Body of pancreas (tissue), 4 donors: ENCODE measurements at regions not wholly inside any gene's neighbourhood (a gene's known extent, or its start where the extent isn't known, plus 50 kb on each side); places are given as distances from the start of the nearest gene placed in this dataset.
A peak's percentile ranks its signal among the peaks of the same experiment; 100 is the strongest.
"Not testable (repeated sequence)": the region's sequence is repeated elsewhere in the genome, so short reads cannot be mapped to it uniquely, and the experiment has no call there.

Experiments
- ATAC-seq: fragments of 150-250 bp; one replicate; pipeline ENCODE4 v1.9.1; 2016
- DNase-seq, 4 donors: peaks; one replicate each; pipeline ENCODE4 v3.0.0-alpha.2; 2019
- H3K27ac ChIP-seq, 4 donors: fragments of 200-600 bp; sonication (generic); 1 replicate in 3 of 4; 2 replicates in 1 of 4; pipeline versions ENCODE4 v1.5.1 to v1.6.1; 2016 to 2019; ENCODE audit warnings: mild to moderate bottlenecking in 1 of 4, mixed read lengths in 1 of 4, moderate library complexity in 1 of 4
- H3K27me3 ChIP-seq, 2 donors: fragments of 200-600 bp; sonication (generic); one replicate each; pipeline ENCODE4 v1.6.0; 2016; ENCODE audit warnings: mild to moderate bottlenecking in 1 of 2
- H3K36me3 ChIP-seq, 2 donors: fragments of 200-600 bp; sonication (generic); replicated peaks in 1 of 2; 2 replicates each; pipeline ENCODE4 v1.5.1; 2016; ENCODE audit warnings: low read depth in 2 of 2; ENCODE audit not compliant: insufficient read depth in 1 of 2
- H3K4me1 ChIP-seq: fragments of 200-600 bp; sonication (generic); one replicate; pipeline ENCODE4 v1.6.0; 2016
- H3K4me3 ChIP-seq, 2 donors: fragments of 200-600 bp; sonication (generic); 1 replicate in 1 of 2; 2 replicates in 1 of 2; pipeline ENCODE4 v1.5.1; 2016 to 2019
- H3K9me3 ChIP-seq, 3 donors: fragments of 200-600 bp; sonication (generic); 1 replicate in 2 of 3; 2 replicates in 1 of 3; pipeline ENCODE4 v1.5.1; 2016
- POLR2A ChIP-seq, 3 donors: fragments of 450-650 bp; IDR thresholded peaks; one replicate each; pipeline ENCODE4 v1.6.1; 2016; ENCODE audit warnings: antibody characterized with exemption in 3 of 3, mild to moderate bottlenecking in 2 of 3
- WGBS, 2 donors: methylation state at CpG; one replicate each; pipeline ENCODE4 v1.1.5; 2017; 5-methylcytosine and 5-hydroxymethylcytosine counted together
- intact Hi-C: fragments of 100-400 bp; cut with DNase I; formaldehyde crosslinking; loops from one replicate; pipeline ENCODE4 v1.15.1; 2023
- TF ChIP-seq, protein P1 (sequence below), 7 experiments: fragments of 450-650 bp in 4 of 7; fragments of 200-600 bp in 3 of 7; sonication (generic) in 3 of 7; IDR thresholded peaks; one replicate each; pipeline ENCODE4 v1.5.1; 2016 to 2019; ENCODE audit warnings: antibody characterized with exemption in 7 of 7

GRCh38 chr5:162948677-162949076, 488.7 kb upstream of the CCNG1 start:
- WGBS, 2 donors: 41 to 46% methylated on average over 4 of the region's 4 CpGs

DNA sequence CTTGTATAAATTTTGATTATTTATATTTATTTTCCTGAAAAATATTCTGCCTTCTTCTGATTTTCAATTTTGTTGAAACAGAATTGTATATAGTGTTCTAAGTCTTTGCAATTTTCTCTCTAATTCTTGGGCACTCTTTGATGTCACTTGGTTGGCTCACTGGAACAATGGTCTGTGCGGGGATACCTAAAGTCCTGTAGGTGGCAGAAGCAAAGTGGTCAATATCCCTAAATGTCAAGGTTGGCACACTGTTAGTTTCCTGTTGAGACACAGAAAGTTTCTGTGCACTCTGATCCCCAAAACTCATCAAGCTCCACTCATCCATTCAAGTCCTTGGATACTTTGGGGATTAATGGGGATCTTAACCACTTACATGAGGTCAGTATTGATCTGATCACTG, 480.8 kb upstream of the CCNG1 start:
- Histone ChIP-seq H3K9me3 (no peaks in the 10 kb centered on the region), H3K4me1 (no peaks in the 10 kb centered on the region), H3K27ac (no peak overlapping the region), H3K27me3 (no peaks in the 10 kb centered on the region), H3K36me3 (no peaks in the 10 kb centered on the region), H3K4me3 (no peak overlapping the region)
- no peak for ATAC-seq
- TF ChIP-seq POLR2A (IDR thresholded peaks at IDR 0.05): no peak
- TF ChIP-seq, protein P1, sequence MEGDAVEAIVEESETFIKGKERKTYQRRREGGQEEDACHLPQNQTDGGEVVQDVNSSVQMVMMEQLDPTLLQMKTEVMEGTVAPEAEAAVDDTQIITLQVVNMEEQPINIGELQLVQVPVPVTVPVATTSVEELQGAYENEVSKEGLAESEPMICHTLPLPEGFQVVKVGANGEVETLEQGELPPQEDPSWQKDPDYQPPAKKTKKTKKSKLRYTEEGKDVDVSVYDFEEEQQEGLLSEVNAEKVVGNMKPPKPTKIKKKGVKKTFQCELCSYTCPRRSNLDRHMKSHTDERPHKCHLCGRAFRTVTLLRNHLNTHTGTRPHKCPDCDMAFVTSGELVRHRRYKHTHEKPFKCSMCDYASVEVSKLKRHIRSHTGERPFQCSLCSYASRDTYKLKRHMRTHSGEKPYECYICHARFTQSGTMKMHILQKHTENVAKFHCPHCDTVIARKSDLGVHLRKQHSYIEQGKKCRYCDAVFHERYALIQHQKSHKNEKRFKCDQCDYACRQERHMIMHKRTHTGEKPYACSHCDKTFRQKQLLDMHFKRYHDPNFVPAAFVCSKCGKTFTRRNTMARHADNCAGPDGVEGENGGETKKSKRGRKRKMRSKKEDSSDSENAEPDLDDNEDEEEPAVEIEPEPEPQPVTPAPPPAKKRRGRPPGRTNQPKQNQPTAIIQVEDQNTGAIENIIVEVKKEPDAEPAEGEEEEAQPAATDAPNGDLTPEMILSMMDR (IDR thresholded peaks at IDR 0.05): no peak
- no peak for DNase-seq
- 56 to 58% methylated on average over 1 of the region's 1 CpG for WGBS, 2 donors
- intact Hi-C loops: no loop called here

More at GRCh38 chr5:162948677-162949076, 488.7 kb upstream of the CCNG1 start:
- Histone ChIP-seq H3K27ac (no peak overlapping the region), H3K27me3 (no peaks in the 10 kb centered on the region), H3K4me3 (no peak overlapping the region), H3K4me1 (no peaks in the 10 kb centered on the region), H3K36me3 (no peaks in the 10 kb centered on the region), H3K9me3 (no peaks in the 10 kb centered on the region)
- intact Hi-C loops: no loop called here
- DNase-seq (no peak), ATAC-seq (no peak)
- TF ChIP-seq POLR2A (IDR thresholded peaks at IDR 0.05): no peak
- TF ChIP-seq, protein P1 (IDR thresholded peaks at IDR 0.05): no peak

- 29 to 37% methylated on average over 4 of the region's 4 CpGs for WGBS, 2 donors
- not testable (repeated sequence) for ATAC-seq, DNase-seq
Observed at GRCh38 chr5:162964144-162964543, 473.3 kb upstream of the CCNG1 start.

GRCh38 chr5:162990063-162990462, 447.3 kb upstream of the CCNG1 start:
- intact Hi-C loops: no loop called here
- Histone ChIP-seq H3K36me3 (no peaks in the 10 kb centered on the region), H3K27ac (no peak overlapping the region), H3K4me1 (no peaks in the 10 kb centered on the region), H3K27me3 (no peaks in the 10 kb centered on the region), H3K4me3 (no peak overlapping the region), H3K9me3 (no peaks in the 10 kb centered on the region)
- peak in 1 of 4 donors; percentile 8 for DNase-seq
- ATAC-seq: no peak
- TF ChIP-seq, protein P1 (IDR thresholded peaks at IDR 0.05): no peak
- no peak for TF ChIP-seq POLR2A (IDR thresholded peaks at IDR 0.05)

More at GRCh38 chr5:162964144-162964543, 473.3 kb upstream of the CCNG1 start:
- H3K4me3 ChIP-seq, H3K9me3 ChIP-seq, H3K27me3 ChIP-seq, H3K4me1 ChIP-seq, H3K36me3 ChIP-seq, intact Hi-C loops, H3K27ac ChIP-seq: not testable (repeated sequence)

- no peaks in the 10 kb centered on the region for H3K36me3 ChIP-seq
- 31 to 40% methylated on average over 2 of the region's 2 CpGs for WGBS, 2 donors
Observed at GRCh38 chr5:162990856-162991497, 446.4 kb upstream of the CCNG1 start.

More at GRCh38 chr5:162990856-162991497, 446.4 kb upstream of the CCNG1 start:
- ATAC-seq (no peak), DNase-seq (no peak)
- H3K4me3 ChIP-seq: no peak overlapping the region
- TF ChIP-seq, protein P1 (IDR thresholded peaks at IDR 0.05): no peak
- TF ChIP-seq POLR2A (IDR thresholded peaks at IDR 0.05): no peak
- H3K27ac ChIP-seq: no peak overlapping the region
- H3K9me3 ChIP-seq: no peaks in the 10 kb centered on the region
- intact Hi-C loops: no loop called here
- no peaks in the 10 kb centered on the region for H3K4me1 ChIP-seq
- no peaks in the 10 kb centered on the region for H3K27me3 ChIP-seq
